Vagina (tissue), 2 donors: ENCODE measurements at regions not wholly inside any gene's neighbourhood (a gene's known extent, or its start where the extent isn't known, plus 50 kb on each side); places are given as distances from the start of the nearest gene placed in this dataset.

Experiments used
- POLR2AphosphoS5 ChIP-seq, 2 donors: sonication (generic); formaldehyde crosslinking; IDR thresholded peaks; one replicate each; pipeline ENCODE4 v1.9.0; 2017; ENCODE audit warnings: antibody characterized with exemption in 2 of 2, mild to moderate bottlenecking in 2 of 2, low read depth in 1 of 2; ENCODE audit not compliant: insufficient read depth in 1 of 2
- TF ChIP-seq, protein P1 (sequence below), 3 experiments: fragments of 450-650 bp in 2 of 3; fragments of 200-600 bp in 1 of 3; sonication (generic) in 1 of 3; IDR thresholded peaks; one replicate each; pipeline ENCODE4 v1.5.1; 2017 to 2019; ENCODE audit warnings: antibody characterized with exemption in 3 of 3, mild to moderate bottlenecking in 2 of 3, moderate library complexity in 2 of 3

DNA sequence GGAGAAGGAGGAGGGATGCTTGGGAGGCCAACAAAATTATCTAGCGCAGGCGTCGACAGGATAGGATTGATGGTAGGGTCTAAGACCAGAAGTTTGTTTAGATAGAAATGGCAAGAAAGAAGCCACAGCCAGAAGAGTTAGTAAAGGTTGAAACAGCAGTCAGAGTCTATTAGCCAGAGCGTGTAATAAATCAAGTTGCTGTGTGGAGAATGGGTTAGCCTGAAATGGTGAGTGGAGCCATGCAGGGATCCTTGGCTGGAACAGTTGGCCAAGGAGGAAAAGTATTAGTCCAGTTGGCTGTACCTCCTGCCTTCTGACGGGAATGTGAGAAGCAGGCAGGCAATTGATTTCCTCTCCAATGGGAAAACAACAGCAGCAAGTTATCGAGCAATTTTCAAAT lies 190.7 kb upstream of the CCDC68 start:
- TF ChIP-seq, protein P1, sequence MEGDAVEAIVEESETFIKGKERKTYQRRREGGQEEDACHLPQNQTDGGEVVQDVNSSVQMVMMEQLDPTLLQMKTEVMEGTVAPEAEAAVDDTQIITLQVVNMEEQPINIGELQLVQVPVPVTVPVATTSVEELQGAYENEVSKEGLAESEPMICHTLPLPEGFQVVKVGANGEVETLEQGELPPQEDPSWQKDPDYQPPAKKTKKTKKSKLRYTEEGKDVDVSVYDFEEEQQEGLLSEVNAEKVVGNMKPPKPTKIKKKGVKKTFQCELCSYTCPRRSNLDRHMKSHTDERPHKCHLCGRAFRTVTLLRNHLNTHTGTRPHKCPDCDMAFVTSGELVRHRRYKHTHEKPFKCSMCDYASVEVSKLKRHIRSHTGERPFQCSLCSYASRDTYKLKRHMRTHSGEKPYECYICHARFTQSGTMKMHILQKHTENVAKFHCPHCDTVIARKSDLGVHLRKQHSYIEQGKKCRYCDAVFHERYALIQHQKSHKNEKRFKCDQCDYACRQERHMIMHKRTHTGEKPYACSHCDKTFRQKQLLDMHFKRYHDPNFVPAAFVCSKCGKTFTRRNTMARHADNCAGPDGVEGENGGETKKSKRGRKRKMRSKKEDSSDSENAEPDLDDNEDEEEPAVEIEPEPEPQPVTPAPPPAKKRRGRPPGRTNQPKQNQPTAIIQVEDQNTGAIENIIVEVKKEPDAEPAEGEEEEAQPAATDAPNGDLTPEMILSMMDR (IDR thresholded peaks at IDR 0.05): no peak
- no peak for TF ChIP-seq POLR2AphosphoS5 (IDR thresholded peaks at IDR 0.05; ENCODE audit: insufficient read depth in 1 of 2, low read depth in 1 of 2)
